Ascending aorta (tissue), 2 donors: ENCODE measurements at regions not wholly inside any gene's neighbourhood (a gene's known extent, or its start where the extent isn't known, plus 50 kb on each side); places are given as distances from the start of the nearest gene placed in this dataset.

Experiments used
- DNase-seq, 2 donors: peaks; one replicate each; pipeline ENCODE4 v3.0.0-alpha.2; 2019; ENCODE audit warnings: low spot score in 2 of 2
- H3K27ac ChIP-seq, 2 donors: fragments of 200-600 bp; sonication (generic); one replicate each; pipeline ENCODE4 v1.5.1; 2016 to 2017; ENCODE audit warnings: mild to moderate bottlenecking in 1 of 2
- H3K27me3 ChIP-seq: fragments of 200-600 bp; sonication (generic); one replicate; pipeline ENCODE4 v1.5.1; 2017
- H3K36me3 ChIP-seq, 2 donors: fragments of 200-600 bp; sonication (generic); one replicate each; pipeline ENCODE4 v1.5.1; 2016
- H3K4me1 ChIP-seq, 2 donors: fragments of 200-600 bp; sonication (generic); one replicate each; pipeline ENCODE4 v1.5.1; 2016 to 2017; ENCODE audit warnings: mild to moderate bottlenecking in 1 of 2
- H3K4me3 ChIP-seq, 2 donors: fragments of 200-600 bp; sonication (generic); one replicate each; pipeline ENCODE4 v1.5.1; 2016 to 2017; ENCODE audit warnings: mild to moderate bottlenecking in 1 of 2
- H3K9me3 ChIP-seq, 2 donors: fragments of 200-600 bp; sonication (generic); one replicate each; pipeline ENCODE4 v1.5.1; 2016
- intact Hi-C: fragments of 100-400 bp; cut with DNase I; formaldehyde crosslinking; loops from one replicate; pipeline ENCODE4 v1.15.1; 2023
- TF ChIP-seq, protein P1 (sequence below), 3 experiments: fragments of 200-600 bp in 2 of 3; fragments of 450-650 bp in 1 of 3; sonication (generic) in 2 of 3; IDR thresholded peaks; one replicate each; pipeline ENCODE4 v1.5.1; 2016 to 2019; ENCODE audit warnings: antibody characterized with exemption in 3 of 3, mild to moderate bottlenecking in 1 of 3, moderate library complexity in 1 of 3

- H3K36me3 ChIP-seq, result no peaks in the 10 kb centered on the region
- no peaks in the 10 kb centered on the region for H3K27me3 ChIP-seq
- H3K4me1 ChIP-seq, result no peaks in the 10 kb centered on the region
- DNase-seq, result no peak
- intact Hi-C loops, result no loop called here
- TF ChIP-seq, protein P1, sequence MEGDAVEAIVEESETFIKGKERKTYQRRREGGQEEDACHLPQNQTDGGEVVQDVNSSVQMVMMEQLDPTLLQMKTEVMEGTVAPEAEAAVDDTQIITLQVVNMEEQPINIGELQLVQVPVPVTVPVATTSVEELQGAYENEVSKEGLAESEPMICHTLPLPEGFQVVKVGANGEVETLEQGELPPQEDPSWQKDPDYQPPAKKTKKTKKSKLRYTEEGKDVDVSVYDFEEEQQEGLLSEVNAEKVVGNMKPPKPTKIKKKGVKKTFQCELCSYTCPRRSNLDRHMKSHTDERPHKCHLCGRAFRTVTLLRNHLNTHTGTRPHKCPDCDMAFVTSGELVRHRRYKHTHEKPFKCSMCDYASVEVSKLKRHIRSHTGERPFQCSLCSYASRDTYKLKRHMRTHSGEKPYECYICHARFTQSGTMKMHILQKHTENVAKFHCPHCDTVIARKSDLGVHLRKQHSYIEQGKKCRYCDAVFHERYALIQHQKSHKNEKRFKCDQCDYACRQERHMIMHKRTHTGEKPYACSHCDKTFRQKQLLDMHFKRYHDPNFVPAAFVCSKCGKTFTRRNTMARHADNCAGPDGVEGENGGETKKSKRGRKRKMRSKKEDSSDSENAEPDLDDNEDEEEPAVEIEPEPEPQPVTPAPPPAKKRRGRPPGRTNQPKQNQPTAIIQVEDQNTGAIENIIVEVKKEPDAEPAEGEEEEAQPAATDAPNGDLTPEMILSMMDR (IDR thresholded peaks at IDR 0.05), result no peak
- no peak overlapping the region for H3K27ac ChIP-seq
- no peak overlapping the region for H3K4me3 ChIP-seq
- no peaks in the 10 kb centered on the region for H3K9me3 ChIP-seq
Observed at GRCh38 chr3:22634433-22634832, 568.7 kb upstream of the UBE2E2 start.

DNA sequence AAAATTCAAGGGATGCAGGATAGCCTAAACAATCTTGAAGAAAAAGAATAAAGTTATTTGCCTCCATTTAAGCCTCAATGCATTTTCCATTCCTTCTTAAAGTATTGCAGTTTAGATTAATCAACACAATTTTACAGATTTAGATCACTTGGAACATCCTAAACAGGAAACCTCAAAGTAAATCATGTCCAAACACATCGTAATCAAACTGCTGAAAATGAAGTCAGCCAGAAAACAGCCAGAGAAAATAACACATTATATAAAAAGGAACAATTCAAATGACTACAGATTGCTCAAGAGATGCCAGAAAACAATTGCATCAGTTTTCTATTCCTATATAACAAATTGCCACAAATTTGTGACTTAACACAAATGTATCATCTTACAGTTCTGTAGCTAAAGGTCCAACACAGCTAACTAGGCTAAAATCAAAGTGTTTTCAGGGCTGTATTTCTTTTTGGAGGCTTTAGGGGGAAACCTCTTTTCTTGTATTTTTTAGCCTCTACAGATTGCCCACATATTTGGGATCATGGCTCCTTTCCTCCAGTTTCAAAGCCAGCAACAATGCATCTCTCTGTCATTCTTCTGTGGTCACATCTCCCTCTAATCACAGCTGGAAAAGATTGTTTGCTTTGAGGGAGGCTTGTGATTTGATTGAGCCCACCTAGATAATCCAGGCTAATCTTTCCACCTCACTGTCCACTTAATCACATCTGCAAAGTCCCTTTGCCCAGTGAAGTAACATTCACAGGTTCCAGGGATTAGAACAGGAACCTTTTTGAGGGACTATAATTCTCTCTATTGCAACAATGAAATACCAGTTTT, 543.3 kb upstream of the UBE2E2 start:
- Histone ChIP-seq H3K27ac (no peak overlapping the region), H3K9me3 (no peaks in the 10 kb centered on the region), H3K27me3 (no peaks in the 10 kb centered on the region), H3K4me1 (no peaks in the 10 kb centered on the region), H3K4me3 (no peak overlapping the region), H3K36me3 (no peaks in the 10 kb centered on the region)
- no peak for DNase-seq
- TF ChIP-seq, protein P1 (IDR thresholded peaks at IDR 0.05), result no peak
- intact Hi-C loops, result no loop called here

- no peak for DNase-seq
- no peaks in the 10 kb centered on the region for H3K36me3 ChIP-seq
- no peaks in the 10 kb centered on the region for H3K9me3 ChIP-seq
- H3K27me3 ChIP-seq, result no peaks in the 10 kb centered on the region
- intact Hi-C loops, result no loop called here
- no peak overlapping the region for H3K4me3 ChIP-seq
- no peaks in the 10 kb centered on the region for H3K4me1 ChIP-seq
- H3K27ac ChIP-seq, result no peak overlapping the region
- TF ChIP-seq, protein P1 (IDR thresholded peaks at IDR 0.05), result no peak
Observed at GRCh38 chr3:22660606-22661005, 542.5 kb upstream of the UBE2E2 start.

DNA sequence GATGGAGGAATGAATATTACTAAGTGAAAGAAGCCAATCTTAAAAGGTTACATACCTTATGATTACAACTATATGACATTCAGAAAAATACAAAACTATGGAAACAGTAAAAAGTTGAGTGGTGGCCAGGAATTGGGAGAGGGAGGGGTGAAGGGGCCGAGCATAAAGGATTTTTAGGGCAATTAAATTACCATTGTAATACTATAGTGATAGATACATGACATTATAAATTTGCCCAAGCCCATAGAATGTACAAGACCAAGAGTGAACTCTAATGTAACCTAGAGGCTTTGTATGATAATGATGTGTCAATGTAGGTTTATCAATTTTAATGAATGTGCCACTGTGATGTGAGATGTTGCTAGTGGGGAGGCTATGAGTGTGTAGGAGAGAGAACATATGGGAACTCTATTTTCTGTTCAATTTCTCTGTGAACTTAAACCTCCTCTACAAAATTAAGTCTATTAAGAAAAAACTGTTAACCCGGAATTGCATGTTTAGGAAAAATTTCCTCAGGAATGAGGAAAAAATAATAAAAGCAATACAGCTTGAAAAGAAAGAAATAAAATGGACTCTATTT, 541.9 kb upstream of the UBE2E2 start:
- no peak for DNase-seq
- Histone ChIP-seq H3K4me1 (no peaks in the 10 kb centered on the region), H3K27ac (no peak overlapping the region), H3K27me3 (no peaks in the 10 kb centered on the region), H3K36me3 (no peaks in the 10 kb centered on the region), H3K9me3 (no peaks in the 10 kb centered on the region), H3K4me3 (no peak overlapping the region)
- intact Hi-C loops, result no loop called here
- TF ChIP-seq, protein P1 (IDR thresholded peaks at IDR 0.05), result no peak

GRCh38 chr3:22665528-22665927, 537.6 kb upstream of the UBE2E2 start:
- TF ChIP-seq, protein P1 (IDR thresholded peaks at IDR 0.05), result no peak
- no peak for DNase-seq
- intact Hi-C loops, result no loop called here
- H3K4me1 ChIP-seq, result no peaks in the 10 kb centered on the region
- H3K36me3 ChIP-seq, result no peaks in the 10 kb centered on the region
- H3K27me3 ChIP-seq, result no peaks in the 10 kb centered on the region
- H3K9me3 ChIP-seq, result no peaks in the 10 kb centered on the region
- H3K4me3 ChIP-seq, result no peak overlapping the region
- no peak overlapping the region for H3K27ac ChIP-seq
